Fibroblast of mammary gland (primary cell): ENCODE measurements at regions not wholly inside any gene's neighbourhood (a gene's known extent, or its start where the extent isn't known, plus 50 kb on each side); places are given as distances from the start of the nearest gene placed in this dataset.

Experiments
- DNase-seq: peaks from one replicate; pipeline ENCODE4 v3.0.0-alpha.2; 2010; ENCODE audit warnings: low read depth
- H3K4me3 ChIP-seq: 2 replicates; pipeline ENCODE4 v1.5.1; 2011; ENCODE audit warnings: low read depth, mild to moderate bottlenecking, low read length, moderate library complexity; ENCODE audit not compliant: control insufficient read depth
- TF ChIP-seq, protein P1 (sequence below): conservative IDR thresholded peaks from 2 replicates; pipeline ENCODE4 v1.5.1; 2011; ENCODE audit warnings: low read depth, low read length, inconsistent platforms; ENCODE audit not compliant: control insufficient read depth, insufficient read depth

DNA sequence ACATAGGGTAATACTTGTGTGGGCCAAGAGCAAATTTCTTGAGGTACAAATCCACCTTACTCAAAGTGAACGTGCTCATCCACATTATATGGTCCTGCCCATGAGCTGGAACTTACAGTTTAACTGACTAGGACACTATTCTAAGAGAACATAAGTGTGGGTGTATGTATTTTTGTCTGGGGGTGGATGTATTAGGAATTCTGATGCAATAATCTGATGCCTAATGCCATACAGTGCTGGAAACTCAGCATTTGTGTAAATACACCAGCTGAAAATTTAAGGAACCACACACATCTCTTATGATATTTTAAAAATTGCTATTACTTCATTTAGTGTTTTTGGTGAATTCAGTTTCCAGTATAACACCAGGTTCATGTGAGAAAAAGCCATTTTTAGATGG lies 1350.7 kb downstream of the ZPLD1 start:
- H3K4me3 ChIP-seq, result no peak overlapping the region
- no peak for DNase-seq
- TF ChIP-seq, protein P1, sequence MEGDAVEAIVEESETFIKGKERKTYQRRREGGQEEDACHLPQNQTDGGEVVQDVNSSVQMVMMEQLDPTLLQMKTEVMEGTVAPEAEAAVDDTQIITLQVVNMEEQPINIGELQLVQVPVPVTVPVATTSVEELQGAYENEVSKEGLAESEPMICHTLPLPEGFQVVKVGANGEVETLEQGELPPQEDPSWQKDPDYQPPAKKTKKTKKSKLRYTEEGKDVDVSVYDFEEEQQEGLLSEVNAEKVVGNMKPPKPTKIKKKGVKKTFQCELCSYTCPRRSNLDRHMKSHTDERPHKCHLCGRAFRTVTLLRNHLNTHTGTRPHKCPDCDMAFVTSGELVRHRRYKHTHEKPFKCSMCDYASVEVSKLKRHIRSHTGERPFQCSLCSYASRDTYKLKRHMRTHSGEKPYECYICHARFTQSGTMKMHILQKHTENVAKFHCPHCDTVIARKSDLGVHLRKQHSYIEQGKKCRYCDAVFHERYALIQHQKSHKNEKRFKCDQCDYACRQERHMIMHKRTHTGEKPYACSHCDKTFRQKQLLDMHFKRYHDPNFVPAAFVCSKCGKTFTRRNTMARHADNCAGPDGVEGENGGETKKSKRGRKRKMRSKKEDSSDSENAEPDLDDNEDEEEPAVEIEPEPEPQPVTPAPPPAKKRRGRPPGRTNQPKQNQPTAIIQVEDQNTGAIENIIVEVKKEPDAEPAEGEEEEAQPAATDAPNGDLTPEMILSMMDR, result no peak

DNA sequence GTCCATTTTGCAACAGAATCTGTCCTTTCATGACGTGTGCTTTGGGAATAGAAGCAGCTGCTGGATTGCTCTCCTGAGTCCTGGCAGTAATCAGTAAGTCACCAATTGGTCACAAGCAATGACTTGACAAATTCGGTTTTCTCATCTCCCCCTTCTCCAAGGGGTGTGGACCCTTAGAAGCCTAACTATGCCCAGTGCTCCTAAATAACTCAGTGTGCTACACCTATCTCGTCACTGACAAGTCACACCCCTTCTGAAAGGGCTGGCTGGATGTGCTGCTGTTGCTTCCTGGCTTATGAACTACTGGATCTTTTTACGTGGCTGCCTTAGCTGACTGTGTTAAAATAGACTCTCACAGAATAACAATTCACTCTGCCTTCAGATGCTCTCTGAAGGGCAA lies 1351.5 kb downstream of the ZPLD1 start:
- TF ChIP-seq, protein P1, result no peak
- no peak for DNase-seq

DNA sequence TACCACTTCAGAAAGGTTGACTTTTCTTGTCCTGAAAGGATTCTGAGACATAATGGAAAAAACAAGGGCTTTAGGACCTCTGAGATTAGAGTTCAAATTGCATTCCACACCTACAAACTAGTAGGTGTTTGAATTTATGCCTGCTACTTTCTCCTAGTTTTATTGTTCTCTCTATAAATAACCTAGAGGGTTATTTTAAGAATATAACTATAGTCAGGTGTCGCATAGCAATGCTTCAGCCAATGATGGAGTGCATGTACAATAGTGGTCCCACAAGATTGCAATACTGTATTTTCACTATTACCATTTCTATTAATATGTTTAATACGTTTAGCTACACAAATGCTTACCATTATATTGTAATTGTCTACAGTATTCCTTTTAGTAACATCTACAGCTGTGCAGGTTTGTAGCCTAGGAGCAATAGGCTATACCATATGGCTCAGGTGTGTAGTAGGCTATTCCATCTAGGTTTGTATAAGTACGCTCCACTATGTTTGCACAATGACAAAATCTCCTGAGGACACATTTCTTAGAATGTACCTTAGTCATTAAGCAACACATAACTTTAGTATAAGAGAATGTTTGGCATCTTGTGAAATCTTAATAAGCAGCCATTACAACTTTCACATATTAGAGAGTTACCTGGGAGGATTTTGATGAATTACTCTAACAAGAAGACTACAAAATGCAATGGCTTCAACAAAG lies 1352.5 kb downstream of the ZPLD1 start:
- H3K4me3 ChIP-seq, result no peak overlapping the region
- no peak for DNase-seq
- TF ChIP-seq, protein P1, result no peak

More for the DNA sequence above, 1351.5 kb downstream of the ZPLD1 start:
- H3K4me3 ChIP-seq, result no peak overlapping the region

DNA sequence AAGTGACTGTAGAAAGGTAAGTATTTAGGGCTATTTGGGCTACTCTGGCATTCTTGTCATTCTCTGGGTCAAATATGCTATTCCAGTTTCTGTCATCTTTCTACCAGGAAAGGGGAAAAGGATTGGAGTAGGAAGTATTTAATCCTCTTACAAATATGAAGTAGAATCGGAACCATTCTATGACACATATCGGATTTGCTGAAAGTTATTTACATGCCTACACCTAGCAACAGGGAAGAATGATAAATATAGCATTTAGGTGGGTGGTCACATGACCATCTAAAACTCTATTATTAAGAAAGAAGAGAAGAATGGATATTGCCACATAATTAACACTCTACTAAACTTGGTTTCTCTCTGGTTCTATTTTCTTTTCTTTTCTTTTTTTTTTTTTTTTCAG lies 1353.1 kb downstream of the ZPLD1 start:
- TF ChIP-seq, protein P1, result no peak
- H3K4me3 ChIP-seq, result no peak overlapping the region
- DNase-seq, result no peak

DNA sequence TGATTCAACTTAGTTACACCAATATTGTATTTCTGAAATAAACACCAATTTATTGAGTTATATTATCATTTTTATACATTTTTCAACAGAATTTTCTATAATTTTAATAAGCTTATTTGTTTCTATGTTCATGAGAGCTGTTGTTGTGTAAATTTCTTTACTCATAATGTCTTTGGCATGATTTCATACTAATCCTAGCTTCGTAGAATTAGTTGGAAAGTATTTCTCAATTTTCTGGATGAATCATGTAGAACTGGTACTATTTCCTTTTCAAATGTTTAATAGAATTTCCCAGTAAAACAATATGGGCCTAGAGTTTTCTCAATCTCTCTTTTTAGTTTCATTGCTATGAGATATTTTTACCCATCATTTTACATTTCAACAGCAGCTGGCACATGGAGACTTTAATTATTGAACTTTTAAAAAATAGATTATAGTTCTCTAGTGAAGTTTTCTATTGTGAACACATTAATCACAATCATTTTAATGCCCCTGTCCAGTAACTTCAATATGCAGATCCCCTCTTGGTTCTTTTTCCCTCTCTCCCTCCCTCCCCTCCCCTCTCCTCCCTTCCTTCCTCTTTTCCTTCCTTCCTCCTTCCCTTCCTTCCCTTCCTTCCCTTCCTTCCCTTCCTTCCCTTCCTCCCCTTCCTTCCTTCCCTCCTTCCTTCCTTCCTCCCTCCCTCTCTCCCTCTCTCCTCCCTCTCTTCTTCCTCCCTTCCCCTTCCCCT lies 1357.1 kb downstream of the ZPLD1 start:
- no peak overlapping the region for H3K4me3 ChIP-seq
- DNase-seq, result no peak
- TF ChIP-seq, protein P1, result no peak

DNA sequence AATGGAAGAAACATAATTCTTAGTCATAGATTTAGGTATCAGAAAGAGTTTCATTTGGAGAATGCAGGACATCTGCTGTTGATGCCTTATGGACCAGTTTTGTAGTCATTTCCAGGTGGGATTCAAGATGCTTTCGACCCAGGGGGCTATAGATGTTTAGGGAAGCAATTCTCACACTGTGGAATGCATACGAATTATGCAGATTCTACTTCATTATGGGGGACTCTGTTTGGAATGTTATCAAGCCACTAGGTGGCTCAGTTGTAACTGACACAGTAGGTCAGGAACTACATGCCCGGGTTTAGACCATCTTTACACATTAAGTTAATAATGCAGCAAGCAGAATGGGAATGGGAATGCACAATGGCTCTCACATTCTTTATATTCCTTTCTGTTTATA lies 1359.8 kb downstream of the ZPLD1 start:
- DNase-seq, result no peak
- no peak overlapping the region for H3K4me3 ChIP-seq
- TF ChIP-seq, protein P1, result no peak

DNA sequence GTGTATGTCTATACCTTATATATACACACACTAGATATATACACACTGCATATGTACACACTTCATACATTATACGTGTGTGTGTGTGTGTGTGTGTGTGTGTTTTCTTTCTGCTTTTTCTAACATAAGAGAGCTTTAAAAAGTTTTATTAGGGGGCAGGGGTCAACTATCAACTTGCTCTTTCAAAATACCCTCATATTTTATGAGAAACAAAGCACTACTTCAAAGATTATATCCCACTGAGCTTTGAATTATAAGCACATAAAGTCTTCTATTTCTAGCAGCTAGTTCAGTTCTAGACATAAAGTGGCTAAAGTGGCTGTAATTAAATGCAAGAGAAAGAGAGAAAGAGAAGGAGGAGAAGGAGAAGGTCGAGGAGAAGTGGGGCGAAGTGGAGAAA lies 1361.3 kb downstream of the ZPLD1 start:
- H3K4me3 ChIP-seq, result no peak overlapping the region
- no peak for DNase-seq
- TF ChIP-seq, protein P1, result no peak
